HG03442 (cell line): ENCODE measurements at regions not wholly inside any gene's neighbourhood (a gene's known extent, or its start where the extent isn't known, plus 50 kb on each side); places are given as distances from the start of the nearest gene placed in this dataset.

Experiments
- ATAC-seq: cut with Tn5 transposase; IDR thresholded peaks from one replicate; pipeline ENCODE4 v1.9.1; 2021; ENCODE audit warnings: mild to moderate bottlenecking, moderate library complexity; ENCODE audit not compliant: unreplicated experiment

- no peak for ATAC-seq
These were observed 51.2 kb upstream of the HSPA9 start for GRCh38 chr5:138626333-138626944.

DNA sequence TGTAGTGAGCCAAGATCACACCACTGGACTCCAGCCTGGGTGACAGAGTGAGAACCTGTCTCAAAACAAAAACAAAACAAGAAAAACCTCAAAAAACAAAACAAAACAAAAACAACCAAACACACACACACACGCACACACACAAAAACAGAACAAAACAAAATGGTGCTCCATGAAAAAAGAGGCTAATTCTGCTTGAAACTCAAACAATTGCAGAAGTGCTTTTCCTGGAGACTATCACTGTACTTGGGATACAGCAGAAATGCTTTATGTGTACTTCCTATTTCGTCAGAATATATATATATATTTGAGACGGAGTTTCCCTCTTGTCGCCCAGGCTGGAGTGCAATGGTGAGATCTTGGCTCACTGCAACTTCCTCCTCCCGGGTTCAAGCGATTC lies 49.9 kb upstream of the HSPA9 start:
- ATAC-seq, result no peak
